ENCODE measurements at regions not wholly inside any gene's neighbourhood (a gene's known extent, or its start where the extent isn't known, plus 50 kb on each side); places are given as distances from the start of the nearest gene placed in this dataset.

DNA sequence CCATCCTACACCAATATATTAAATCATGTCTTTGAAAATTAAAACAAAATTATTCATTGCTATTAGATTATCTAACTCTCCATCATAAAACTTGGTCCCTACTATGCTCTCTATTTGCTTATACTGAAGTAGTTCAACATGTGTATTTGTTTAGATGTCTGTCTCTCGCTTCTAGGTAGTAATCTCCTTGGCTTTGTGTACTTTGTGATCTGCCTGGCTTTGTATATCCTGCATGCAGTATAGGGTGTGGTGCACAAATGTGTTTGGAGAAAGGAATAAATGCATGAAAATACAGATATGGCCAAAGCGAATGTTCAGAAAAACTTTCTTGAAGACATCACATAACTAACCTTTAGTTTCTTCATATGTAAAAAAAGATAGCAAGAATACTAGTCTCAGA is 246.6 kb upstream of the LRFN5 start:
- no peak for DNase-seq (ENCODE audit: low read depth)
- TF ChIP-seq, protein P1, sequence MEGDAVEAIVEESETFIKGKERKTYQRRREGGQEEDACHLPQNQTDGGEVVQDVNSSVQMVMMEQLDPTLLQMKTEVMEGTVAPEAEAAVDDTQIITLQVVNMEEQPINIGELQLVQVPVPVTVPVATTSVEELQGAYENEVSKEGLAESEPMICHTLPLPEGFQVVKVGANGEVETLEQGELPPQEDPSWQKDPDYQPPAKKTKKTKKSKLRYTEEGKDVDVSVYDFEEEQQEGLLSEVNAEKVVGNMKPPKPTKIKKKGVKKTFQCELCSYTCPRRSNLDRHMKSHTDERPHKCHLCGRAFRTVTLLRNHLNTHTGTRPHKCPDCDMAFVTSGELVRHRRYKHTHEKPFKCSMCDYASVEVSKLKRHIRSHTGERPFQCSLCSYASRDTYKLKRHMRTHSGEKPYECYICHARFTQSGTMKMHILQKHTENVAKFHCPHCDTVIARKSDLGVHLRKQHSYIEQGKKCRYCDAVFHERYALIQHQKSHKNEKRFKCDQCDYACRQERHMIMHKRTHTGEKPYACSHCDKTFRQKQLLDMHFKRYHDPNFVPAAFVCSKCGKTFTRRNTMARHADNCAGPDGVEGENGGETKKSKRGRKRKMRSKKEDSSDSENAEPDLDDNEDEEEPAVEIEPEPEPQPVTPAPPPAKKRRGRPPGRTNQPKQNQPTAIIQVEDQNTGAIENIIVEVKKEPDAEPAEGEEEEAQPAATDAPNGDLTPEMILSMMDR (IDR thresholded peaks at IDR 0.05; ENCODE audit: low read length, missing control alignments) = no peak
- no peak overlapping the region for H3K4me3 ChIP-seq (replicated peaks; ENCODE audit: low read depth, low read length)

DNA sequence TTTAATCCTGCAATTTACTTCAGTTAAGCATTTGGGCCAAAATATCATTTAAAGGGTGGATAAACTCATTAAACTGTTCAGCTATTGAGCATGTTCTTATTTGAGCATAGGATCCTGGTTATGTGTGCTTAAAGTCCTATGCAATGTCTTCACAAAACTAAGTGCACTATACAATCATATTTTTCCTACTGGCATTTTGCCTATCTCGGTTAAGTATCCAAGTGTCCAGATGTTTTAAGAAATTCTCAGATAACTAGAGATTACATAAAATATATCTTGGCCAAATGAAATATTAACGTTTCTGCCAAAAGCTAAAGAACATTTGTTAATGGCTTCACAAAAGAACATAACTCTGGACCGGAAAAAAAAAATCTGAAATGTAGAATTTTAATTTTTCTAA is 250.8 kb upstream of the LRFN5 start:
- no peak overlapping the region for H3K4me3 ChIP-seq (replicated peaks; ENCODE audit: low read depth, low read length)
- TF ChIP-seq, protein P1 (IDR thresholded peaks at IDR 0.05; ENCODE audit: low read length, missing control alignments) = no peak
- no peak for DNase-seq (ENCODE audit: low read depth)

DNA sequence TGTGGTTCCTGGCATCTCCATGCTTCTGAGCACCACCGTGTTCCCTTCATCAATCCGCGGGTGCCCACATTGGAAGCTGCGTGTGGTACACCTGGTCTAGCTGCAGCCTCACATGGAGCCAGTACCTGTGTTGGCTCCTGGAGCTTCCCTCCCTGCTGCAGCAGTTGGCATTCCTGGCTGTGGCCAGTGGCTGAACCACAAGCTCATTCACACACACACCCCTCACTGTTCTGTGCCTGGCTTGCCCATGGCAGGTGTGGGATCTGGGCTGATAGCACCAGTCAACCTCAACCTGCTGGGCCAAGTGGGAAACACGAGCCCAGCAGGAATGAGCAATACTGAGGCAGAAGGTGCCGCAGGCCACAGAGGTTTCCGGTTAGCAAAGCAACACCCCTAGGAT is 256.2 kb upstream of the LRFN5 start:
- no peak for DNase-seq (ENCODE audit: low read depth)
- TF ChIP-seq, protein P1 (IDR thresholded peaks at IDR 0.05; ENCODE audit: low read length, missing control alignments) = no peak

DNA sequence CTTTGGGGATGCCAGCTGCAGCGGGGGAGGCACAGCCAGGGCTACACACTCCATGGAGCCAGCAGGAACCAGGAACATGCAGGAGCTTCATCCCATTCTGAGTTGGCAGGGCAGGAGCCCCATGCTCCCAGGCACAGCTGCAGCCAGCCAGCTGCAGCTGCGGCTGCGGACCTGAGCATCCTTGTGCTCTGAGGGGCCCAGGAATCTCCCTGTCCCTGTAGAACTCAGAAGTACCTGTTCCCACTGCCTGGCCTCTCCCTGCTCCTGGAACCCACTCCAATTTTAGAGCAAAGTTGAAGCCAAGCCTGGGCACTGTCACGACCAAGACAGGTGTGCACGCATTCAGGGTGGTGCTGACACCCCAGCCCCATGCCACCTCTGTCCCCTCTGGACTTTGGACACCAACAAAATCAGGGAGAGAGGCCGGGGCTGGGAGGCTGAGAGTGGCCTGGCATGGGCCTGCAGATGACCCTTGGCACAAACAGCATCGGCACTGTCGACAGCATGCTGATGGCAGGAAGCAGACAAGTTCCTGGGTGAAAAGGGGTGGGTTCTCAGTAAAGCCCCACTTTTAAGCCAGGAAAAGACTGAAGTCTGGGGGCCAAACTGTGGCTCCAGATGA is 257.3 kb upstream of the LRFN5 start:
- H3K4me3 ChIP-seq (replicated peaks; ENCODE audit: low read depth, low read length) = no peak overlapping the region
- TF ChIP-seq, protein P1 (IDR thresholded peaks at IDR 0.05; ENCODE audit: low read length, missing control alignments) = no peak
- DNase-seq (ENCODE audit: low read depth) = no peak

More for the DNA sequence above, 256.2 kb upstream of the LRFN5 start:
- no peak overlapping the region for H3K4me3 ChIP-seq (replicated peaks; ENCODE audit: low read depth, low read length)

DNA sequence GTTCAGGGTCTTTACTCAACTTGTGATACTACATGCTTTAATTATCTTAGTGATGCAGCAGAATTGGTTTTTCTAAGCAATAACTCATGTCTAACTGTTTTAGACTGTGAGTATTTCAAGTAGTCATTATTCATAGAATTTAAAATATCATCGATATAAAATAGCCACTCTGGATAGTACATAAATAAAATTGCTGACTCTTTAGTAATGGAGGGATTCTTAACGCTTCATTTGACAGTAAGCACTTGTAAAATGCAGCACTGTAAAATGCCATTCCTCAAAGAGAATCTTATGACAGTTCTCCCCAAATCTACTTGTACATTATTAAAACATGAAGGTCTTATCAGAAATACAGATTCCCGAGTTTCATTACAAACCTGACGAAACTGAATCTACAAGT is 262.8 kb upstream of the LRFN5 start:
- DNase-seq (ENCODE audit: low read depth) = no peak
- H3K4me3 ChIP-seq (replicated peaks; ENCODE audit: low read depth, low read length) = no peak overlapping the region
- TF ChIP-seq, protein P1 (IDR thresholded peaks at IDR 0.05; ENCODE audit: low read length, missing control alignments) = no peak

DNA sequence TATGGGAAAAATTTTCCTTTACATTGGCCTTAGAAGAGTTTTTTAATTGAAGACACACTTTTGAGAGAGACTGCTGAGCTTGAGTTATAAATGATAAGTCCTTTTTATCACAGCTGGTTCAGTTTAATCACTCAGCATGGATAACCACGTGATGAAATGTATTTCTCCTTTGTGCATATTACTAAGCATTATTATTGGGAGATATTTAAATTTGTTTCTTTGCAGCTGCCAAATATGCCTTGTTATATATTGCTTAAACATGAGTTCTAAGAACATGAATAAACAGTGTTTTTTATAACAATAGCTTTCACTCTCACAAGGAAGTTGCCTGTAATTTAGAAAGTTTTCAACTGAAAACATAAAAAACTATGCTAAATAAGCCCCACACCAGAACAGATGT is 293.5 kb upstream of the LRFN5 start:
- H3K4me3 ChIP-seq (replicated peaks; ENCODE audit: low read depth, low read length) = no peak overlapping the region
- DNase-seq (ENCODE audit: low read depth) = no peak
- TF ChIP-seq, protein P1 (IDR thresholded peaks at IDR 0.05; ENCODE audit: low read length, missing control alignments) = no peak

DNA sequence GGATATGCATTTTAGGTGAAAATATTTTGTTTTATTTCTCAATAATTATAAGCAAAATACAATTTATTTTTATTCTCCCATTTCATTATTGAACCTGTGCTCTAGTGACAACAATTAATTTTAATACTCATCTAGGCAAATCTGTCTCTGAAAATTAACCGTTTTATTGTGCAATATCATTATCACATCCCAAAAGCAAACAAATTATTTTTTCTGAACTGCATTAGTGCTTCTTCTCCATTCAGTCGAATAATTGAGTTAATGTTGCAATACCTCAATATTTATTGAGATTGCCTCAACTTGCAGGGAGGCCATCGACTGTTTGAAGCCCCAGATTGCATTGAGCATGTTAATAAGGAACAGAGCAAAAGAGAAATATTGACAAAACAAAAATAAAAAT is 303.2 kb upstream of the LRFN5 start:
- no peak overlapping the region for H3K4me3 ChIP-seq (replicated peaks; ENCODE audit: low read depth, low read length)
- TF ChIP-seq, protein P1 (IDR thresholded peaks at IDR 0.05; ENCODE audit: low read length, missing control alignments) = no peak
- DNase-seq (ENCODE audit: low read depth) = no peak
